K562 (cell line): ENCODE measurements at regions not wholly inside any gene's neighbourhood (a gene's known extent, or its start where the extent isn't known, plus 50 kb on each side); places are given as distances from the start of the nearest gene placed in this dataset.

Source experiments
- ATAC-seq: fragments of 200-7000 bp; cut with Tn5 transposase; 3 replicates; pipeline ENCODE4 v1.9.1; 2020; ENCODE audit warnings: moderate library complexity
- BruUV-seq: library from RNA; stranded (reverse); fragments of 400-500 nt; replicated peaks from 2 replicates; lab custom pipeline; 2021; lab: Mats Ljungman, UMichigan
- CTCF ChIA-PET: fragments of 300-600 bp; formaldehyde crosslinking; extraction: SDS; loops from one replicate; lab custom pipeline; 2021; ENCODE audit warnings: low intra/inter-chr PET ratio; lab: Yijun Ruan, JAX
- POLR2A ChIA-PET: fragments of 300-600, 350-650 bp; sonication (Branson Sonifier 250); formaldehyde crosslinking; extraction: SDS; loops from one replicate; lab custom pipeline; 2021; ENCODE audit warnings: antibody characterized with exemption, inconsistent platforms; lab: Yijun Ruan, JAX
- DNase-seq, 4 experiments: peaks; one replicate each; pipeline versions ENCODE4 v3.0.0 to v3.0.0-alpha.2; 2011 to 2018; ENCODE audit warnings: low spot score in 3 of 4, mixed read lengths in 3 of 4; ENCODE audit errors: extremely low read depth in 1 of 4
- FAIRE-seq: peaks from 2 replicates; lab custom pipeline; 2011; peaks lifted over from hg19 to GRCh38; lab: Jason Lieb, UNC
- H2AFZ ChIP-seq: 2 replicates; pipeline ENCODE4 v1.6.0; 2011; ENCODE audit warnings: low read depth, low read length, control low read depth, inconsistent platforms
- H3K27ac ChIP-seq: fragments of 200-600 bp; 3 replicates; pipeline ENCODE4 v1.8.0; 2011; ENCODE audit warnings: low read depth, mild to moderate bottlenecking, control low read depth, inconsistent platforms, low read length, moderate library complexity, mixed read lengths; ENCODE audit errors: extremely low read depth
- H3K27me3 ChIP-seq, 2 experiments: fragments of 300-600 bp in 1 of 2; 2 replicates in 1 of 2; 3 replicates in 1 of 2; pipeline versions ENCODE4 v1.6.0 to v1.8.0; 2011; ENCODE audit warnings: inconsistent platforms in 2 of 2, low read length in 2 of 2, mild to moderate bottlenecking in 1 of 2, mixed read lengths in 1 of 2, moderate library complexity in 1 of 2; ENCODE audit not compliant: control insufficient read depth in 2 of 2, insufficient read depth in 2 of 2
- H3K36me3 ChIP-seq: fragments of 300-600 bp; 3 replicates; pipeline ENCODE4 v1.8.0; 2011; ENCODE audit warnings: mild to moderate bottlenecking, low read length, inconsistent platforms; ENCODE audit not compliant: control insufficient read depth, insufficient read depth
- H3K4me1 ChIP-seq, 2 experiments: fragments of 200-600 bp in 1 of 2; replicated peaks in 1 of 2; 2 replicates in 1 of 2; 3 replicates in 1 of 2; pipeline versions ENCODE4 v1.5.1 to v1.8.0; 2011; ENCODE audit warnings: inconsistent platforms in 2 of 2, low read length in 2 of 2, mild to moderate bottlenecking in 1 of 2, mixed read lengths in 1 of 2, moderate library complexity in 1 of 2; ENCODE audit not compliant: control insufficient read depth in 2 of 2, insufficient read depth in 2 of 2
- H3K4me2 ChIP-seq: 2 replicates; pipeline ENCODE4 v1.6.1; 2011; ENCODE audit warnings: low read length, control low read depth, inconsistent platforms, mixed read lengths; ENCODE audit not compliant: insufficient read depth
- H3K4me3 ChIP-seq: fragments of 200-600 bp; sonication (generic), shearing (Covaris generic); 2 replicates; pipeline ENCODE4 v1.5.1; 2016; ENCODE audit warnings: control low read depth, inconsistent platforms
- H3K79me2 ChIP-seq: fragments of 200-600 bp; 3 replicates; pipeline ENCODE4 v1.8.0; 2011; ENCODE audit warnings: low read length, inconsistent platforms; ENCODE audit not compliant: control insufficient read depth, insufficient read depth
- H3K9ac ChIP-seq, 2 experiments: 2 replicates each; pipeline versions ENCODE4 v1.6.0 to v1.6.1; 2011; ENCODE audit warnings: low read depth in 2 of 2, low read length in 2 of 2, control low read depth in 1 of 2, inconsistent platforms in 1 of 2, mild to moderate bottlenecking in 1 of 2, mixed read lengths in 1 of 2; ENCODE audit not compliant: insufficient read depth in 1 of 2
- H3K9me1 ChIP-seq: one replicate; pipeline ENCODE4 v1.6.0; 2011; ENCODE audit warnings: inconsistent platforms, mild to moderate bottlenecking, low read length, moderate library complexity; ENCODE audit not compliant: control insufficient read depth, insufficient read depth
- H3K9me3 ChIP-seq: replicated peaks from 2 replicates; pipeline ENCODE4 v1.5.1; 2011; ENCODE audit warnings: low read depth, low read length, inconsistent platforms; ENCODE audit not compliant: control insufficient read depth, insufficient read depth
- H4K20me1 ChIP-seq: replicated peaks from 2 replicates; pipeline ENCODE4 v1.6.1; 2011; ENCODE audit warnings: low read length, inconsistent platforms, mixed read lengths; ENCODE audit not compliant: control insufficient read depth, insufficient read depth
- CEBPB ChIP-seq: fragments of 450-650 bp; IDR thresholded peaks from 2 replicates; pipeline ENCODE4 v1.6.1; 2016; ENCODE audit warnings: missing genetic modification characterization, missing compliant biosample characterization
- IRF1 ChIP-seq: sonication (generic); formaldehyde crosslinking; IDR thresholded peaks from 2 replicates; pipeline ENCODE4 v1.8.0; 2022; ENCODE audit warnings: missing genetic modification reagents, mild to moderate bottlenecking, borderline replicate concordance
- ZNF274 ChIP-seq: IDR thresholded peaks from 2 replicates; pipeline ENCODE4 v1.6.1; 2011; ENCODE audit warnings: low read depth, mild to moderate bottlenecking, low read length, moderate library complexity, borderline replicate concordance
- ZNF518B ChIP-seq: fragments of 250-450 bp; sonication (Bioruptor Pico); IDR thresholded peaks from 2 replicates; pipeline ENCODE4 v1.5.0; 2021; ENCODE audit warnings: mild to moderate bottlenecking, moderate library complexity
- ZNF77 ChIP-seq: fragments of 250-450 bp; sonication (Bioruptor Pico); IDR thresholded peaks from 2 replicates; pipeline ENCODE4 v1.5.0; 2020
- WGBS: fragments of 100-300 bp; shearing (Covaris generic); methylation state at CpG from one replicate; pipeline ENCODE4 v1.1.6; 2016; ENCODE audit warnings: low coverage, mixed read lengths; ENCODE audit not compliant: insufficient coverage; ENCODE audit errors: missing lambda C conversion rate; 5-methylcytosine and 5-hydroxymethylcytosine counted together
- in situ Hi-C: fragments of 300-500 bp; cut with MboI; formaldehyde crosslinking; loops from 4 replicates; pipeline ENCODE4 v1.15.0; 2018; ENCODE audit warnings: inconsistent platforms, mixed read lengths
- intact Hi-C: fragments of 100-400 bp; cut with micrococcal nuclease; formaldehyde crosslinking; loops from 2 replicates; pipeline ENCODE4 v1.14.2; 2022

- H3K27me3 ChIP-seq: no peaks in the 10 kb centered on the region
- CTCF ChIA-PET: no interaction called here
- no peak overlapping the region for H3K4me2 ChIP-seq
- BruUV-seq: no TSS peak
- H2AFZ ChIP-seq: no peak overlapping the region
- DNase-seq: no peak
- H3K4me1 ChIP-seq: no peaks in the 10 kb centered on the region
- no peak overlapping the region for H3K27ac ChIP-seq
- H3K9ac ChIP-seq: no peak overlapping the region
- H3K9me3 ChIP-seq: no peaks in the 10 kb centered on the region; the same call in 1 of the 2 replicates
- no peaks in the 10 kb centered on the region for H3K36me3 ChIP-seq
- TF ChIP-seq ZNF274 (no peak), IRF1 (CRISPR knock-in tag) (no peak), ZNF77 (no peak), ZNF518B (no peak), CEBPB (tag) (no peak)
- TF ChIP-seq, all 486 proteins: peak for 0
- WGBS: 7% methylated on average over 1 of the region's 1 CpG
- Histone ChIP-seq H3K9me1 (no peaks in the 10 kb centered on the region), H3K4me3 (no peak overlapping the region), H4K20me1 (no peaks in the 10 kb centered on the region), H3K79me2 (no peaks in the 10 kb centered on the region)
- ATAC-seq (no peak), FAIRE-seq (no peak)
- in situ Hi-C loops (no loop called here), intact Hi-C loops (no loop called here)
- POLR2A ChIA-PET: no interaction called here
Measured at GRCh38 chr6:94862112-94862511, 715.2 kb upstream of the MANEA start.
